HepG2 (cell line): ENCODE measurements at regions not wholly inside any gene's neighbourhood (a gene's known extent, or its start where the extent isn't known, plus 50 kb on each side); places are given as distances from the start of the nearest gene placed in this dataset.
A peak's percentile ranks its signal among the peaks of the same experiment; 100 is the strongest.

ENCODE experiments used
- HHEX ChIP-seq: IDR thresholded peaks from 2 replicates; pipeline ENCODE4 v1.6.1; 2016; ENCODE audit warnings: control low read depth
- HNRNPK ChIP-seq: fragments of 200-400 bp; formaldehyde crosslinking; IDR thresholded peaks from 2 replicates; pipeline ENCODE4 v1.6.1; 2018; ENCODE audit warnings: low read length, low read depth, moderate library complexity, mild to moderate bottlenecking; ENCODE audit not compliant: poor library complexity, severe bottlenecking
- KDM5B ChIP-seq: sonication (generic); formaldehyde crosslinking; IDR thresholded peaks from 2 replicates; pipeline ENCODE4 v1.4.0; 2020; ENCODE audit warnings: missing genetic modification reagents, mild to moderate bottlenecking, borderline replicate concordance
- MED8 ChIP-seq: sonication (generic); formaldehyde crosslinking; IDR thresholded peaks from 2 replicates; pipeline ENCODE4 v1.8.1; 2023; ENCODE audit warnings: mild to moderate bottlenecking, missing genetic modification reagents; ENCODE audit not compliant: insufficient replicate concordance
- NCOA5 ChIP-seq: sonication (generic); formaldehyde crosslinking; IDR thresholded peaks from 2 replicates; pipeline ENCODE4 v1.4.0; 2020; ENCODE audit warnings: missing genetic modification reagents
- NPAS2 ChIP-seq: sonication (generic); formaldehyde crosslinking; IDR thresholded peaks from 2 replicates; pipeline ENCODE4 v1.8.0; 2022; ENCODE audit warnings: mild to moderate bottlenecking, missing genetic modification reagents, borderline replicate concordance
- PHF20 ChIP-seq: sonication (generic); formaldehyde crosslinking; IDR thresholded peaks from 2 replicates; pipeline ENCODE4 v1.5.0; 2020; ENCODE audit warnings: mild to moderate bottlenecking, missing genetic modification reagents
- PITX1 ChIP-seq: sonication (generic); formaldehyde crosslinking; IDR thresholded peaks from 2 replicates; pipeline ENCODE4 v1.5.1; 2020; ENCODE audit warnings: mild to moderate bottlenecking, missing genetic modification reagents
- PRDM4 ChIP-seq: sonication (generic); formaldehyde crosslinking; IDR thresholded peaks from 2 replicates; pipeline ENCODE4 v1.9.0; 2021; ENCODE audit warnings: missing genetic modification reagents, borderline replicate concordance
- RAD21 ChIP-seq: fragments of 450-650 bp; formaldehyde crosslinking; IDR thresholded peaks from 2 replicates; pipeline ENCODE4 v1.5.0; 2020; ENCODE audit warnings: mild to moderate bottlenecking
- RBFOX2 ChIP-seq: fragments of 200-400 bp; formaldehyde crosslinking; IDR thresholded peaks from 2 replicates; pipeline ENCODE4 v1.6.1; 2017; ENCODE audit warnings: low read depth, mild to moderate bottlenecking, low read length
- ZBTB14 ChIP-seq: sonication (generic); formaldehyde crosslinking; IDR thresholded peaks from 2 replicates; pipeline ENCODE4 v1.4.0; 2020; ENCODE audit warnings: missing genetic modification reagents
- ZFP36 ChIP-seq: fragments of 150-350 bp; IDR thresholded peaks from 2 replicates; pipeline ENCODE4 v1.6.1; 2018; ENCODE audit warnings: borderline replicate concordance, low read length, low read depth; ENCODE audit not compliant: partially characterized antibody
- ZNF136 ChIP-seq: sonication (generic); formaldehyde crosslinking; IDR thresholded peaks from 2 replicates; pipeline ENCODE4 v1.8.1; 2022; ENCODE audit warnings: low read depth, mild to moderate bottlenecking, moderate library complexity, missing genetic modification reagents
- ZNF34 ChIP-seq: sonication (generic); formaldehyde crosslinking; IDR thresholded peaks from 2 replicates; pipeline ENCODE4 v1.4.0; 2020; ENCODE audit warnings: mild to moderate bottlenecking, missing genetic modification reagents, borderline replicate concordance
- ZNF547 ChIP-seq: sonication (generic); formaldehyde crosslinking; IDR thresholded peaks from 2 replicates; pipeline ENCODE4 v1.5.1; 2020; ENCODE audit warnings: mild to moderate bottlenecking, missing genetic modification reagents
- ZNF598 ChIP-seq: sonication (generic); formaldehyde crosslinking; IDR thresholded peaks from 2 replicates; pipeline ENCODE4 v1.5.1; 2020; ENCODE audit warnings: mild to moderate bottlenecking, missing genetic modification reagents, borderline replicate concordance
- ZNF747 ChIP-seq: sonication (generic); formaldehyde crosslinking; IDR thresholded peaks from 2 replicates; pipeline ENCODE4 v1.8.1; 2023; ENCODE audit warnings: missing genetic modification reagents, mild to moderate bottlenecking, borderline replicate concordance
- TF ChIP-seq, protein P1 (sequence below): sonication (generic); formaldehyde crosslinking; IDR thresholded peaks from 2 replicates; pipeline ENCODE4 v1.5.1; 2020; ENCODE audit warnings: missing genetic modification reagents, mild to moderate bottlenecking, borderline replicate concordance
- TF ChIP-seq, protein P2 (sequence below): sonication (generic); formaldehyde crosslinking; IDR thresholded peaks from 2 replicates; pipeline ENCODE4 v1.8.0; 2022; ENCODE audit warnings: mild to moderate bottlenecking, missing genetic modification reagents
- TF ChIP-seq, protein P3 (sequence below): IDR thresholded peaks from 2 replicates; pipeline ENCODE4 v1.6.1; 2018; ENCODE audit warnings: missing genetic modification reagents, mild to moderate bottlenecking, missing compliant biosample characterization

DNA sequence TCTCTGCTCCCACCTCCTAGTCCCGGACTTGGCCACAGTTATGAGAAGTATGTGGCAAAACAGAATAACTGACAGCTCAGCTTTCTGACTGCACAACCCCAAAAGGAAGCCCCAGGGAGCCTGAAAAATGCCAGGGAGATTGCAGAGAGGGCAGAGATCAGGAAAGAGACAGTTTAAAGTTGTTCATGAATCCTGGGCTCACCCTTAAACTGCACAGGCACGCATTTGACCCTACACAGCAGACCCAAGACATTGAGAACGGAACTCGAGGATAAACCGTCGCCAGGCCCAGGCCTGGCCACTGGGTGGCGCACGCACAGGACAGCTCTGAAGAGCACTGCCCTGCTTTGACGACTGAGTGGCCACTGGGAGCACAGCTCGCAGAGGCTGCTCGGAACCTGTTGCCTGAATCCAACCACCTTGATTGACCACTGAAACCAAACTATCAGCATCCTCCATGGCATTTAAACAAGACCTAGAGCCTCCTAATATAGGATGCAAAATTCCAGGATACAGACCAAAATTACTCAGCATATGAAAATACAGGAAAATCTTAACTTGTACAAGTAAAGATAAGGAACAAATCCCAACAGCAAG, 114.0 kb downstream of the C16orf95 start (continued):
- TF ChIP-seq, protein P1, sequence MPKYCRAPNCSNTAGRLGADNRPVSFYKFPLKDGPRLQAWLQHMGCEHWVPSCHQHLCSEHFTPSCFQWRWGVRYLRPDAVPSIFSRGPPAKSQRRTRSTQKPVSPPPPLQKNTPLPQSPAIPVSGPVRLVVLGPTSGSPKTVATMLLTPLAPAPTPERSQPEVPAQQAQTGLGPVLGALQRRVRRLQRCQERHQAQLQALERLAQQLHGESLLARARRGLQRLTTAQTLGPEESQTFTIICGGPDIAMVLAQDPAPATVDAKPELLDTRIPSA (CRISPR knock-in tag): no peak
- TF ChIP-seq KDM5B (CRISPR knock-in tag) (peak; percentile 29; the same call in 1 of the 2 replicates), ZNF34 (CRISPR knock-in tag) (no peak), NPAS2 (no peak), ZNF747 (no peak), RBFOX2 (no peak), ZNF136 (CRISPR knock-in tag) (0 out of 2 replicates have a peak, but pooled peaks have one; percentile 32), PITX1 (CRISPR knock-in tag) (no peak), ZNF547 (CRISPR knock-in tag) (no peak), ZBTB14 (no peak), PHF20 (CRISPR knock-in tag) (no peak), PRDM4 (CRISPR knock-in tag) (0 out of 2 replicates have a peak, but pooled peaks have one; percentile 25), MED8 (CRISPR knock-in tag) (no peak), ZFP36 (peak; percentile 18), HHEX (CRISPR knock-in tag) (no peak), ZNF598 (CRISPR knock-in tag) (no peak), HNRNPK (no peak), RAD21 (peak; percentile 86), NCOA5 (CRISPR knock-in tag) (no peak)
- TF ChIP-seq, protein P2, sequence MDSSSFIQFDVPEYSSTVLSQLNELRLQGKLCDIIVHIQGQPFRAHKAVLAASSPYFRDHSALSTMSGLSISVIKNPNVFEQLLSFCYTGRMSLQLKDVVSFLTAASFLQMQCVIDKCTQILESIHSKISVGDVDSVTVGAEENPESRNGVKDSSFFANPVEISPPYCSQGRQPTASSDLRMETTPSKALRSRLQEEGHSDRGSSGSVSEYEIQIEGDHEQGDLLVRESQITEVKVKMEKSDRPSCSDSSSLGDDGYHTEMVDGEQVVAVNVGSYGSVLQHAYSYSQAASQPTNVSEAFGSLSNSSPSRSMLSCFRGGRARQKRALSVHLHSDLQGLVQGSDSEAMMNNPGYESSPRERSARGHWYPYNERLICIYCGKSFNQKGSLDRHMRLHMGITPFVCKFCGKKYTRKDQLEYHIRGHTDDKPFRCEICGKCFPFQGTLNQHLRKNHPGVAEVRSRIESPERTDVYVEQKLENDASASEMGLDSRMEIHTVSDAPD (CRISPR knock-in tag): no peak
- TF ChIP-seq, protein P3, sequence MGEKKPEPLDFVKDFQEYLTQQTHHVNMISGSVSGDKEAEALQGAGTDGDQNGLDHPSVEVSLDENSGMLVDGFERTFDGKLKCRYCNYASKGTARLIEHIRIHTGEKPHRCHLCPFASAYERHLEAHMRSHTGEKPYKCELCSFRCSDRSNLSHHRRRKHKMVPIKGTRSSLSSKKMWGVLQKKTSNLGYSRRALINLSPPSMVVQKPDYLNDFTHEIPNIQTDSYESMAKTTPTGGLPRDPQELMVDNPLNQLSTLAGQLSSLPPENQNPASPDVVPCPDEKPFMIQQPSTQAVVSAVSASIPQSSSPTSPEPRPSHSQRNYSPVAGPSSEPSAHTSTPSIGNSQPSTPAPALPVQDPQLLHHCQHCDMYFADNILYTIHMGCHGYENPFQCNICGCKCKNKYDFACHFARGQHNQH: peak; percentile 22; the same call in 1 of the 2 replicates
